ENCODE measurements at regions not wholly inside any gene's neighbourhood (a gene's known extent, or its start where the extent isn't known, plus 50 kb on each side); places are given as distances from the start of the nearest gene placed in this dataset.

GRCh38 chr13:111480503-111480902, 160.1 kb downstream of the TEX29 start:
- TF ChIP-seq EP300 (IDR thresholded peaks at IDR 0.05) (no peak), CTCF (IDR thresholded peaks at IDR 0.05) (no peak), POLR2A (IDR thresholded peaks at IDR 0.05) (no peak), POLR2AphosphoS5 (IDR thresholded peaks at IDR 0.05) (no peak)

All from sigmoid colon (tissue), 4 donors.